ENCODE measurements at regions not wholly inside any gene's neighbourhood (a gene's known extent, or its start where the extent isn't known, plus 50 kb on each side); places are given as distances from the start of the nearest gene placed in this dataset.

DNA sequence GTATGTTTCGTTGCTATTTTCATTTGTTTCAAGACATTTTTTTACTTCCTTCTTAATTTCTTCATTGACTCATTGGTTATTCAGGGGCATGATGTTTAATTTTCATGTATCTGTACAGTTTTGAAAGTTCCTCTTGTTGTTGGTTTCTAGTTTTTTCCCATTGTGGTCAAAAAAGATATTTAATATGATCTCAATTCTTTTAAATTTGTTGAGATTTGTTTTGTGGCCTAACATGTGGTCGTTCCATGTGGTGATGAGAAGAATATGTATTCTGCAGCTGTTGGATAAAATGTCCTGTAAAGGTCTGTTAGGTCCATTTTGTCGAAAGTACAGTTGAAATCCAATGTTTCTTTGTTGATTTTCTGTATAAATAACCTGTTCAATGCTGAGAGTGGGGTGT, 110.3 kb upstream of the MAP4K4 start:
- no peak for TF ChIP-seq POLR2AphosphoS5 (IDR thresholded peaks at IDR 0.05)
- TF ChIP-seq, protein P1, sequence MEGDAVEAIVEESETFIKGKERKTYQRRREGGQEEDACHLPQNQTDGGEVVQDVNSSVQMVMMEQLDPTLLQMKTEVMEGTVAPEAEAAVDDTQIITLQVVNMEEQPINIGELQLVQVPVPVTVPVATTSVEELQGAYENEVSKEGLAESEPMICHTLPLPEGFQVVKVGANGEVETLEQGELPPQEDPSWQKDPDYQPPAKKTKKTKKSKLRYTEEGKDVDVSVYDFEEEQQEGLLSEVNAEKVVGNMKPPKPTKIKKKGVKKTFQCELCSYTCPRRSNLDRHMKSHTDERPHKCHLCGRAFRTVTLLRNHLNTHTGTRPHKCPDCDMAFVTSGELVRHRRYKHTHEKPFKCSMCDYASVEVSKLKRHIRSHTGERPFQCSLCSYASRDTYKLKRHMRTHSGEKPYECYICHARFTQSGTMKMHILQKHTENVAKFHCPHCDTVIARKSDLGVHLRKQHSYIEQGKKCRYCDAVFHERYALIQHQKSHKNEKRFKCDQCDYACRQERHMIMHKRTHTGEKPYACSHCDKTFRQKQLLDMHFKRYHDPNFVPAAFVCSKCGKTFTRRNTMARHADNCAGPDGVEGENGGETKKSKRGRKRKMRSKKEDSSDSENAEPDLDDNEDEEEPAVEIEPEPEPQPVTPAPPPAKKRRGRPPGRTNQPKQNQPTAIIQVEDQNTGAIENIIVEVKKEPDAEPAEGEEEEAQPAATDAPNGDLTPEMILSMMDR (IDR thresholded peaks at IDR 0.05) = no peak

Measured in prostate gland (tissue), 2 donors.